WERI-Rb-1 (cell line): ENCODE measurements at regions not wholly inside any gene's neighbourhood (a gene's known extent, or its start where the extent isn't known, plus 50 kb on each side); places are given as distances from the start of the nearest gene placed in this dataset.
"Not testable (repeated sequence)": the region's sequence is repeated elsewhere in the genome, so short reads cannot be mapped to it uniquely, and the experiment has no call there.

Experiments
- DNase-seq: peaks from one replicate; pipeline ENCODE4 v3.0.0-alpha.2; 2020
- H3K27ac ChIP-seq: fragments of 250-450 bp; sonication (Bioruptor Pico); 2 replicates; pipeline ENCODE4 v1.5.1; 2020; ENCODE audit warnings: mild to moderate bottlenecking, moderate library complexity
- H3K27me3 ChIP-seq: fragments of 250-450 bp; sonication (Bioruptor Pico); 2 replicates; pipeline ENCODE4 v1.5.1; 2021; ENCODE audit warnings: mild to moderate bottlenecking, low read depth, moderate library complexity; ENCODE audit not compliant: insufficient read depth, severe bottlenecking
- H3K36me3 ChIP-seq: fragments of 250-450 bp; sonication (Bioruptor Pico); 2 replicates; pipeline ENCODE4 v1.5.1; 2020; ENCODE audit warnings: mild to moderate bottlenecking, moderate library complexity
- H3K4me3 ChIP-seq: 2 replicates; pipeline ENCODE4 v1.5.1; 2011; ENCODE audit warnings: low read depth, mild to moderate bottlenecking, control low read depth, low read length
- H3K9me3 ChIP-seq: fragments of 250-450 bp; sonication (Bioruptor Pico); 2 replicates; pipeline ENCODE4 v1.5.1; 2021; ENCODE audit warnings: mild to moderate bottlenecking, moderate library complexity; ENCODE audit not compliant: severe bottlenecking
- CTCF ChIP-seq: IDR thresholded peaks from 2 replicates; pipeline ENCODE4 v1.5.1; 2011; ENCODE audit warnings: low read depth, mild to moderate bottlenecking, control low read depth, inconsistent platforms, low read length

DNA sequence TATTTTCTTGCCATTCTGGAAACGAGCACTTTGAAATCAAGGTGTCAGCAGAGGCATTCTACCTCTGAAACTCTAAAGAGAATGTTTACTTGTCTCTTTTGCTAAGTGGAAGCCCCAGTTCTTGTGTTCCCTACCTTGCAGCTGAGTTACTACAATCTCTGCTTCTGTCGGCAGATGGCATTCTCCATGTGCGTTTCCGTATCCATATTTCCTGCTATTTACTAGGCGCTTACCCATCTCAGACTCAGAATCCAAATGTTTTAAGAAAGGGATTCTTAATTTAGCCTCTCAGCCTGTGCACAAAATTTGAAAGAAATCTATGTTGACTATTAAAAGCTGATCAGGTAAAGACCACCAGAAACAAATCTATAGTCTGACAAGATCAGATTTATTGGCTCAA is 221.3 kb upstream of the FTMT start:
- DNase-seq = no peak
- Histone ChIP-seq H3K27me3 (no peaks in the 10 kb centered on the region), H3K4me3 (no peak overlapping the region), H3K27ac (no peak overlapping the region), H3K9me3 (no peaks in the 10 kb centered on the region), H3K36me3 (no peaks in the 10 kb centered on the region)
- no peak for TF ChIP-seq CTCF

GRCh38 chr5:121634946-121635345 is 216.7 kb upstream of the FTMT start:
- no peak for TF ChIP-seq CTCF
- Histone ChIP-seq H3K27ac (no peak overlapping the region), H3K9me3 (no peaks in the 10 kb centered on the region)

DNA sequence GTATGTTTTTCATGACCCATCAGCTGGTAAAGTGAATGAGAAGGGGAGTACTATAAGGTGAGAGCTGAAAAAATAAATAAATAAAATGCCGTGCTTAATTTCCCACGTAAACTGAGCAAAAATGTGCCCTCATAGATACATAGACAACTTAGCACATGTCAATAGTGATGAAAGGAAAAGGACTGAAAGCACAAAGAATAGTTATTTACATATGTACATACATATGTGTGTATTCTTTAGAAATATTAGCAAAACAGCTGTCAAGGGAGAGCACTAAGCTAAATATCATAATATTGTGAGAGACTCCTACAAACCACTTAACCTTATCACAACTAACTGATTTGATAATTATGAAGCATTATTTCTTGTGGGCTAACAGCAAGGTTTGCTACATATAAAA is 213.6 kb upstream of the FTMT start:
- no peak for TF ChIP-seq CTCF
- no peaks in the 10 kb centered on the region for H3K9me3 ChIP-seq
- no peak for DNase-seq
- no peak overlapping the region for H3K4me3 ChIP-seq
- H3K27me3 ChIP-seq = no peaks in the 10 kb centered on the region
- H3K36me3 ChIP-seq = no peaks in the 10 kb centered on the region
- H3K27ac ChIP-seq = no peak overlapping the region

More at GRCh38 chr5:121634946-121635345, 216.7 kb upstream of the FTMT start:
- Histone ChIP-seq H3K4me3 (no peak overlapping the region), H3K36me3 (no peaks in the 10 kb centered on the region), H3K27me3 (no peaks in the 10 kb centered on the region)
- no peak for DNase-seq

DNA sequence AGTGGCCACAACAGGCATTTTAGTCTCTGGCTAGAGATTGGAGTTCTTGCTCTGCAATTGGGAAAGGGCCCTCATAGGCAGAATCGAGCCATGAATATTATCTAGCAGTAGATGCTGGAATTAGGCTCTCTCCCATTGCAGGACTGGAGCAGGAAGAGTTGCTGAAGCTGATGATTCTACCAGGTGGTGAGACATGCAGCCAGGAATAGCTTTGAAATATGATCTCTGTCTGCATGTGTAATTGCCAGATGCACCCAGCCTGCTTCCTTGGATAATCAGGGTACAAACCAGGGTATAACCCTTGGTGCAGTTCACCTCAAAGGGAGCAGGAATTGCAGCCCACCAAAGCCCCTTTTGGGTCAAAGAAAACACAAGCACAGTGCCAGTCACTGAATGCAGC is 211.4 kb upstream of the FTMT start:
- no peak overlapping the region for H3K4me3 ChIP-seq
- TF ChIP-seq CTCF = no peak
- no peaks in the 10 kb centered on the region for H3K9me3 ChIP-seq

DNA sequence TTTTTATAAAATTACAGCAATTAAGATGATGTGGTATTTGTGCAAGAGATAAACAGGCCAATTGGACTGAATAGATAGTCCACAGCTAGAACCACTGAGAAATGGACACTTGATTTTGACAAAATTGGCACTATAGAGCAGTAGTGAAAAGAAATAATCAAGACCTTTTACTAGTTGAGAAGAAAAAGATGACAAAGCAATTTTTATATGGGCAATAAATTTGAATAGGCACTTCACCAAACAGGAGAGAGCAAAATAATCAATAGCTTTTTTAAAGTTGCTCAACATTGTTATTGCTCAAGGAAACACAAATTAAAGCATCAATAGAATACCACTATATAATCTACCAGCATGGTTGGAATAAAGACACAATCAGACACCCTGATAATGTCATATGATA is 193.5 kb upstream of the FTMT start:
- no peak for TF ChIP-seq CTCF
- Histone ChIP-seq H3K27me3 (no peaks in the 10 kb centered on the region), H3K4me3 (no peak overlapping the region), H3K9me3 (no peaks in the 10 kb centered on the region), H3K36me3 (no peaks in the 10 kb centered on the region), H3K27ac (no peak overlapping the region)
- no peak for DNase-seq

More for the DNA sequence above, 211.4 kb upstream of the FTMT start:
- Histone ChIP-seq H3K27ac (no peak overlapping the region), H3K36me3 (no peaks in the 10 kb centered on the region), H3K27me3 (no peaks in the 10 kb centered on the region)
- DNase-seq = no peak

DNA sequence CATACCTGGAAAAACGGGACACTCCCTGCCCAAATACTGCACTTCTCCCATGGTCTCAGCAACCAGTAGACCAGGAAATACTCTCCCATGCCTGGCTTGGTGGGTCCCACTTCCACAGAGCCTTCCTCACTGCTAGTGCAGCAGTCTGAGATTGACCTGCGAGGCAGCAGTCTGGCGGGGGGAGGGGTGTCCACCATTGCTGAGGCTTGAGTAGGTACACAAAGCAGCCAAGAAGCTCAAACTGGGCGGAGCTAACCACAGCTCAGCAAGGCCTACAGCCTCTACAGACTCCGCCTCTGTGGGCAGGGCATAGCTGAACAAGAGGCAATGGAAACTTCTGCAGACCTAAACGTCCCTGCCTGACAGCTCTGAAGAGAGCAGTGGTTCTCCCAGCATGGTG is 191.5 kb upstream of the FTMT start:
- Histone ChIP-seq H3K27me3 (no peaks in the 10 kb centered on the region), H3K36me3 (no peaks in the 10 kb centered on the region), H3K4me3 (no peak overlapping the region), H3K9me3 (no peaks in the 10 kb centered on the region), H3K27ac (no peak overlapping the region)
- DNase-seq = no peak
- TF ChIP-seq CTCF = no peak

DNA sequence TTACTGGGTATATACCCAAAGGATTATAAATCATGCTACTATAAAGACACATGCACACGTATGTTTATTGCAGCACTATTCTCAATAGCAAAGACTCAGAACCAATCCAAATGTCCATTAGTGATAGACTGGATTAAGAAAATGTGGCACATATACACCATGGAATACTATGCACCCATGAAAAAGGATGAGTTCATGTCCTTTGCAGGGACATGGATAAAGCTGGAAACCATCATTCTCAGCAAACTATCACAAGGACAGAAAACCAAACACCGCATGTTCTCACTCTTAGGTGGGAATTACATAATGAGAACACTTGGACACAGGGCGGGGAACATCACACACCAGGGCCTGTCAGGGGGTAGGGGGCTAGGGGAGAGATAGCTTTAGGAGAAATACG is 186.1 kb upstream of the FTMT start:
- not testable (repeated sequence) for H3K27me3 ChIP-seq, H3K36me3 ChIP-seq, H3K9me3 ChIP-seq, H3K27ac ChIP-seq, DNase-seq, H3K4me3 ChIP-seq
